Endothelial cell of umbilical vein (primary cell): ENCODE measurements at regions not wholly inside any gene's neighbourhood (a gene's known extent, or its start where the extent isn't known, plus 50 kb on each side); places are given as distances from the start of the nearest gene placed in this dataset.

Experiments used
- BruUV-seq: library from RNA; stranded (reverse); fragments of 400-500 nt; replicated peaks from 2 replicates; lab custom pipeline; 2021; lab: Mats Ljungman, UMichigan
- CTCF ChIA-PET: fragments of 300-600, 350-600 bp; sonication (Branson Sonifier 250); formaldehyde crosslinking; loops from one replicate; lab custom pipeline; 2021; ENCODE audit warnings: antibody characterized with exemption, inconsistent platforms; lab: Charles Lee
- POLR2A ChIA-PET: fragments of 300-600, 350-600 bp; sonication (Branson Sonifier 250); formaldehyde crosslinking; loops from one replicate; lab custom pipeline; 2021; ENCODE audit warnings: antibody characterized with exemption, inconsistent platforms; lab: Charles Lee
- DNase-seq: peaks from one replicate; pipeline ENCODE4 v3.0.0-alpha.2; 2011; ENCODE audit warnings: low read depth, low spot score
- FAIRE-seq: peaks from 2 replicates; lab custom pipeline; 2011; peaks lifted over from hg19 to GRCh38; lab: Jason Lieb, UNC
- H2AFZ ChIP-seq: 2 replicates; pipeline ENCODE4 v1.6.0; 2012; ENCODE audit warnings: low read depth, low read length, control low read depth, inconsistent platforms
- H3K27ac ChIP-seq: 2 replicates; pipeline ENCODE4 v1.5.1; 2011; ENCODE audit warnings: low read depth, mild to moderate bottlenecking, control low read depth, low read length, moderate library complexity; ENCODE audit not compliant: insufficient read depth
- H3K27me3 ChIP-seq, 2 experiments: 2 replicates each; pipeline versions ENCODE4 v1.6.0 to v1.6.1; 2011; ENCODE audit warnings: low read length in 2 of 2, mixed read lengths in 1 of 2; ENCODE audit not compliant: control insufficient read depth in 2 of 2, insufficient read depth in 2 of 2
- H3K36me3 ChIP-seq, 2 experiments: 2 replicates in 1 of 2; 3 replicates in 1 of 2; pipeline ENCODE4 v1.5.1; 2011; ENCODE audit warnings: low read length in 2 of 2, mild to moderate bottlenecking in 1 of 2, moderate library complexity in 1 of 2; ENCODE audit not compliant: control insufficient read depth in 2 of 2, insufficient read depth in 2 of 2; ENCODE audit errors: extremely low read depth in 1 of 2
- H3K4me1 ChIP-seq: 3 replicates; pipeline ENCODE4 v1.5.1; 2011; ENCODE audit warnings: mild to moderate bottlenecking, low read length; ENCODE audit not compliant: control insufficient read depth, insufficient read depth; ENCODE audit errors: extremely low read depth
- H3K4me2 ChIP-seq: 2 replicates; pipeline ENCODE4 v1.6.1; 2011; ENCODE audit warnings: low read length, control low read depth, mixed read lengths; ENCODE audit not compliant: insufficient read depth
- H3K4me3 ChIP-seq, 3 experiments: fragments of 200-600 bp in 1 of 3; sonication (generic), shearing (Covaris generic) in 1 of 3; replicated peaks in 1 of 3; 2 replicates each; pipeline ENCODE4 v1.5.1; 2011 to 2016; ENCODE audit warnings: control low read depth in 3 of 3, low read length in 3 of 3, mild to moderate bottlenecking in 2 of 3, inconsistent platforms in 1 of 3, low read depth in 1 of 3, moderate library complexity in 1 of 3; ENCODE audit not compliant: insufficient read depth in 1 of 3
- H3K79me2 ChIP-seq: 2 replicates; pipeline ENCODE4 v1.6.0; 2012; ENCODE audit warnings: low read length, inconsistent platforms; ENCODE audit not compliant: control insufficient read depth, insufficient read depth
- H3K9ac ChIP-seq: replicated peaks from 2 replicates; pipeline ENCODE3; 2011; ENCODE audit warnings: low read length, control low read depth; ENCODE audit not compliant: insufficient read depth; ENCODE audit errors: extremely low read depth
- H3K9me1 ChIP-seq: replicated peaks from 3 replicates; pipeline ENCODE4 v1.6.0; 2011; ENCODE audit warnings: mild to moderate bottlenecking, low read length; ENCODE audit not compliant: control insufficient read depth, insufficient read depth; ENCODE audit errors: extremely low read depth
- H3K9me3 ChIP-seq: replicated peaks from 2 replicates; pipeline ENCODE4 v1.5.1; 2012; ENCODE audit warnings: low read length, inconsistent platforms; ENCODE audit not compliant: control insufficient read depth, insufficient read depth
- H4K20me1 ChIP-seq: replicated peaks from 2 replicates; pipeline ENCODE3; 2011; ENCODE audit warnings: mild to moderate bottlenecking, low read length; ENCODE audit not compliant: control insufficient read depth, insufficient read depth; ENCODE audit errors: extremely low read depth
- EZH2 ChIP-seq: IDR thresholded peaks from 2 replicates; pipeline ENCODE4 v1.6.1; 2012; ENCODE audit warnings: borderline replicate concordance, low read depth, mild to moderate bottlenecking, moderate library complexity, low read length, inconsistent platforms; ENCODE audit not compliant: severe bottlenecking
- FOS ChIP-seq: IDR thresholded peaks from 2 replicates; pipeline ENCODE4 v1.6.1; 2011; ENCODE audit warnings: mild to moderate bottlenecking, low read length, moderate library complexity, borderline replicate concordance; ENCODE audit not compliant: insufficient read depth
- GATA2 ChIP-seq: IDR thresholded peaks from 2 replicates; pipeline ENCODE4 v1.7.0; 2011; ENCODE audit warnings: low read depth, mild to moderate bottlenecking, moderate library complexity, mixed read lengths, low read length; ENCODE audit not compliant: insufficient read length, insufficient read depth
- JUN ChIP-seq: IDR thresholded peaks from 2 replicates; pipeline ENCODE4 v1.6.1; 2011; ENCODE audit warnings: borderline replicate concordance, low read depth; ENCODE audit not compliant: insufficient read length, insufficient read depth
- MYC ChIP-seq: IDR thresholded peaks from one replicate; pipeline ENCODE4 v1.6.1; 2011; ENCODE audit warnings: mild to moderate bottlenecking, low read depth, low read length
- POLR2A ChIP-seq: IDR thresholded peaks from 2 replicates; pipeline ENCODE4 v1.6.1; 2012; ENCODE audit warnings: low read depth, mild to moderate bottlenecking, control low read depth, low read length
- POLR2AphosphoS5 ChIP-seq: IDR thresholded peaks from 2 replicates; pipeline ENCODE4 v1.6.1; 2012; ENCODE audit warnings: low read depth, mild to moderate bottlenecking, control low read depth, low read length, moderate library complexity; ENCODE audit not compliant: insufficient read depth
- dilution Hi-C: fragments of 300-500 bp; cut with MboI; formaldehyde crosslinking; loops from one replicate; pipeline ENCODE4 v1.15.0; 2019; ENCODE audit warnings: low sequenced_read_pairs; ENCODE audit not compliant: extremely low pct_ligation_motif_present
- intact Hi-C: fragments of 100-400 bp; cut with micrococcal nuclease; formaldehyde crosslinking; loops from one replicate; pipeline ENCODE4 v1.10.0; 2022
- TF ChIP-seq, protein P1 (sequence below): IDR thresholded peaks from 2 replicates; pipeline ENCODE4 v1.6.1; 2011; ENCODE audit not compliant: insufficient read depth, insufficient read length
- TF ChIP-seq, protein P2 (sequence below), 2 donors: IDR thresholded peaks; 1 replicate in 1 of 2; 2 replicates in 1 of 2; pipeline ENCODE4 v1.5.1; 2011; ENCODE audit warnings: low read length in 2 of 2, mild to moderate bottlenecking in 2 of 2, moderate library complexity in 2 of 2, control low read depth in 1 of 2, inconsistent platforms in 1 of 2, low read depth in 1 of 2; ENCODE audit not compliant: insufficient read depth in 1 of 2; ENCODE audit errors: extremely low read depth in 1 of 2

DNA sequence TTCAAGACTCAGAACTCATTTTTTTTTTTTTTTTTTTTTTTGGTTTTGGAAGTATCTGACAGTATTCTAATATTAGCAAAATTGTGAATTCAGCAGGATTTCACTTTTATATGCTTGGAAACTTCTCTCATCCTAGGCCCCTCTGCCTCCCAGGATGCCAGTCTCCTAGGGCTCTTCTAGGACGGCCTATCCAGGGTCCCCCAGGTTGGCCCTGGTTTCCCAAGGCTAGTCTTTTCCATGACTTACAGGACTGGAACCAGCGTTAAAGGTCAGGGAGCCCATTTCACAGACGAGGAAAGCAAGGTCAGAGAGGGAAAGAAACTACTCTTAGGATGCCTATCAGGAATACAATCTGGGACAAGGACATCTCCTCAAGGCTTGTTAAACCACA lies 412.5 kb downstream of the PTPRU start:
- no peak for DNase-seq
- POLR2A ChIA-PET = no interaction called here
- no peak for FAIRE-seq

DNA sequence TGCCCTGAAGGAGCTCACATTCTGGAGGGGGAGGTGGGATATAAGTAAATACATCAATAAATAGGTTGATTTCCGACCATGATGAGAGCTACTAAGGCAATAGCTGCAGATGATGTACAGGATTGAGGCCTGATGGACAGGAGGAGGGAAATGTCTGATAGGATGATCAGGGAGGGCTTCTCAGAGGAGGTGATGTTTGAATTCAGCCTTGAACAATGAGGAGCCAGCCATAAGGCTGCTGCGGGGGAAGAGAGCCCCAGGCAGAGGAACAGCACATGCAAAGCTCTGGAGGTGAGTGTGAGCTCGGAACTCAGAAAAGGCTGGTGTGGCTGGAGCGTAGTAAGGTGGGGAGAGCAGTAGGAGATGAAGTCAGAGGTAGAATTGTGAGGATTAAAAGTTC lies 411.7 kb downstream of the PTPRU start:
- Histone ChIP-seq H3K79me2 (no peaks in the 10 kb centered on the region), H3K9me3 (no peaks in the 10 kb centered on the region), H3K27ac (no peak overlapping the region), H3K36me3 (no peaks in the 10 kb centered on the region), H2AFZ (no peak overlapping the region), H4K20me1 (no peaks in the 10 kb centered on the region), H3K27me3 (no peaks in the 10 kb centered on the region), H3K9me1 (no peaks in the 10 kb centered on the region), H3K4me3 (no peak overlapping the region), H3K4me2 (no peak overlapping the region), H3K9ac (no peak overlapping the region), H3K4me1 (no peaks in the 10 kb centered on the region)
- ChIA-PET CTCF (interaction anchor here (1.2 kb wide), 1 partner anchor 56 kb away, joined by 3 read pairs; no protein-coding TSS in a partner anchor), POLR2A (no interaction called here)
- intact Hi-C loops (no loop called here), dilution Hi-C loops (no loop called here)
- DNase-seq (no peak), FAIRE-seq (no peak)
- no TSS peak for BruUV-seq
- TF ChIP-seq, protein P1, sequence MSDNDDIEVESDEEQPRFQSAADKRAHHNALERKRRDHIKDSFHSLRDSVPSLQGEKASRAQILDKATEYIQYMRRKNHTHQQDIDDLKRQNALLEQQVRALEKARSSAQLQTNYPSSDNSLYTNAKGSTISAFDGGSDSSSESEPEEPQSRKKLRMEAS = no peak
- no peak for TF ChIP-seq FOS
- TF ChIP-seq EZH2 = no peak
- no peak for TF ChIP-seq MYC
- no peak for TF ChIP-seq POLR2A
- TF ChIP-seq GATA2 = no peak
- TF ChIP-seq, protein P2, sequence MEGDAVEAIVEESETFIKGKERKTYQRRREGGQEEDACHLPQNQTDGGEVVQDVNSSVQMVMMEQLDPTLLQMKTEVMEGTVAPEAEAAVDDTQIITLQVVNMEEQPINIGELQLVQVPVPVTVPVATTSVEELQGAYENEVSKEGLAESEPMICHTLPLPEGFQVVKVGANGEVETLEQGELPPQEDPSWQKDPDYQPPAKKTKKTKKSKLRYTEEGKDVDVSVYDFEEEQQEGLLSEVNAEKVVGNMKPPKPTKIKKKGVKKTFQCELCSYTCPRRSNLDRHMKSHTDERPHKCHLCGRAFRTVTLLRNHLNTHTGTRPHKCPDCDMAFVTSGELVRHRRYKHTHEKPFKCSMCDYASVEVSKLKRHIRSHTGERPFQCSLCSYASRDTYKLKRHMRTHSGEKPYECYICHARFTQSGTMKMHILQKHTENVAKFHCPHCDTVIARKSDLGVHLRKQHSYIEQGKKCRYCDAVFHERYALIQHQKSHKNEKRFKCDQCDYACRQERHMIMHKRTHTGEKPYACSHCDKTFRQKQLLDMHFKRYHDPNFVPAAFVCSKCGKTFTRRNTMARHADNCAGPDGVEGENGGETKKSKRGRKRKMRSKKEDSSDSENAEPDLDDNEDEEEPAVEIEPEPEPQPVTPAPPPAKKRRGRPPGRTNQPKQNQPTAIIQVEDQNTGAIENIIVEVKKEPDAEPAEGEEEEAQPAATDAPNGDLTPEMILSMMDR (IDR thresholded peaks at IDR 0.05; ENCODE audit: extremely low read depth in 1 of 2, insufficient read depth in 1 of 2, low read depth in 1 of 2, low read length in 2 of 2) = no peak
- no peak for TF ChIP-seq POLR2AphosphoS5
- no peak for TF ChIP-seq JUN

More for the DNA sequence above, 412.5 kb downstream of the PTPRU start:
- dilution Hi-C loops = no loop called here
- no peaks in the 10 kb centered on the region for H3K79me2 ChIP-seq
- intact Hi-C loops = no loop called here
- H3K27ac ChIP-seq = no peak overlapping the region
- no peak overlapping the region for H3K4me2 ChIP-seq
- H3K36me3 ChIP-seq = no peaks in the 10 kb centered on the region
- CTCF ChIA-PET = interaction anchor here (1.2 kb wide), 1 partner anchor 55 kb away, joined by 3 read pairs; no protein-coding TSS in a partner anchor
- no peaks in the 10 kb centered on the region for H3K9me1 ChIP-seq
- no peaks in the 10 kb centered on the region for H3K4me1 ChIP-seq
- H2AFZ ChIP-seq = no peak overlapping the region
- H3K9ac ChIP-seq = no peak overlapping the region
- H3K9me3 ChIP-seq = no peaks in the 10 kb centered on the region
- H3K27me3 ChIP-seq = no peaks in the 10 kb centered on the region
- BruUV-seq = no TSS peak
- TF ChIP-seq POLR2AphosphoS5 (no peak), EZH2 (no peak)
- TF ChIP-seq, protein P2 (IDR thresholded peaks at IDR 0.05; ENCODE audit: extremely low read depth in 1 of 2, insufficient read depth in 1 of 2, low read depth in 1 of 2, low read length in 2 of 2) = no peak
- H4K20me1 ChIP-seq = no peaks in the 10 kb centered on the region
- no peak overlapping the region for H3K4me3 ChIP-seq
